Neural cell (in vitro differentiated cells): ENCODE measurements at regions not wholly inside any gene's neighbourhood (a gene's known extent, or its start where the extent isn't known, plus 50 kb on each side); places are given as distances from the start of the nearest gene placed in this dataset.

Source experiments
- CTCF ChIP-seq: fragments of 450-650 bp; IDR thresholded peaks from 2 replicates; pipeline ENCODE4 v1.5.1; 2014; ENCODE audit warnings: antibody characterized with exemption, mild to moderate bottlenecking, moderate library complexity; ENCODE audit not compliant: poor library complexity, severe bottlenecking
- POLR2AphosphoS5 ChIP-seq: IDR thresholded peaks from 2 replicates; pipeline ENCODE4 v1.6.1; 2012

DNA sequence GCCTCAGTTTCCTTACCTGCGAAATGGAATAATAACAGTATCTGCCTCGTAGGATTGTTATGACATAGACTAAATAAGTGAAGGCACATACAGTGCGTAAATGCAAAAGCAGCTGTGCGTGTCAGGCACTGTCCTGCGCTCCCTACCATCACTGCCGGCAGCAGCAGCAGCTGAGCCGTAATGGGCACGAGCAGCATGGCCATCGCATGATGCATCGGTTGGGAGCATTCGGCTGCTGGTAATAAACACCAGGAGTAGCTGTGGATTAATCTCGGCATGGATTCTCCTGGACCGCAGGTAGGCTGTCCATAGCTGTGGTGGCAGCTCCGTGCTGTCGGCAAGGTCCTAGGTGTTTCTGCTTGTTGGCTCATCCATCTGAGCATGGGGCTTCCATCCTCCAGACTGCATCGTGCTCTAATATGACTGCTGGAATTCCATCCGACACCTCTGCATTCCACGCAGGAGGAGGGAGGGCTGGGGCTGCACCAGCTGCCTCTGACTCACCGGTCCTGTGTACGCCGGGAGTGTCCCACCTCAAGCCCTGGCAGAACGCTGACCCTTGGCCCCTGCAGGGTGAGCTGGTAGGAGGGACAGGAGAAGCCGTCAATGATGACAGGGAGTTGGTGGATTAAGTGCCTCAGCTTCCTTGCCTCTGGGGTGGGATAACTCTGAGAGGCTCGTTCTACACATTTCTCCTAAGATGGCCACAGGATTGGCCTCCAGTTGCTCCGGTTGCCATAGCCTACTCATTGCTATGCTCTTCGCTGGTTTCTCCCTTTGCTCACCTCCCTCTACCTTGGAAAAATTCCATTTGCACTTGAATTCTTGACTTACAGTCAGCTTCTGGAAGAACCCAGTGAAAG is 100.9 kb upstream of the PMEPA1 start:
- TF ChIP-seq CTCF (no peak), POLR2AphosphoS5 (no peak)
